Fibroblast of lung (primary cell): ENCODE measurements at regions not wholly inside any gene's neighbourhood (a gene's known extent, or its start where the extent isn't known, plus 50 kb on each side); places are given as distances from the start of the nearest gene placed in this dataset.

ENCODE experiments used
- DNase-seq, 2 donors: peaks; one replicate each; pipeline versions ENCODE4 v3.0.0 to v3.0.0-alpha.2; 2010; ENCODE audit warnings: low read depth in 2 of 2
- H2AFZ ChIP-seq: 2 replicates; pipeline ENCODE4 v1.5.1; 2012; ENCODE audit warnings: low read length, control low read depth, inconsistent platforms
- H3K27ac ChIP-seq: 2 replicates; pipeline ENCODE4 v1.5.1; 2011; ENCODE audit warnings: low read length, control low read depth; ENCODE audit not compliant: insufficient read depth
- H3K27me3 ChIP-seq: 2 replicates; pipeline ENCODE4 v1.5.1; 2011; ENCODE audit warnings: mild to moderate bottlenecking, low read length; ENCODE audit not compliant: control insufficient read depth, insufficient read depth
- H3K36me3 ChIP-seq: 2 replicates; pipeline ENCODE4 v1.5.1; 2011; ENCODE audit warnings: low read length; ENCODE audit not compliant: control insufficient read depth, insufficient read depth
- H3K4me1 ChIP-seq: 2 replicates; pipeline ENCODE4 v1.5.1; 2011; ENCODE audit warnings: low read length; ENCODE audit not compliant: control insufficient read depth, insufficient read depth; ENCODE audit errors: extremely low read depth
- H3K4me2 ChIP-seq: 2 replicates; pipeline ENCODE4 v1.5.1; 2011; ENCODE audit warnings: low read length, control low read depth; ENCODE audit not compliant: insufficient read depth; ENCODE audit errors: extremely low read depth
- H3K4me3 ChIP-seq, 4 experiments: fragments of 200-600 bp in 1 of 4; sonication (generic) in 1 of 4; replicated peaks in 1 of 4; 2 replicates each; pipeline ENCODE4 v1.5.1; 2011 to 2016; ENCODE audit warnings: low read length in 4 of 4, low read depth in 3 of 4, mild to moderate bottlenecking in 3 of 4, control low read depth in 2 of 4, inconsistent platforms in 1 of 4, mixed read lengths in 1 of 4; ENCODE audit not compliant: insufficient read depth in 1 of 4; ENCODE audit errors: control extremely low read depth in 1 of 4
- H3K79me2 ChIP-seq: 2 replicates; pipeline ENCODE4 v1.5.1; 2012; ENCODE audit warnings: mild to moderate bottlenecking, low read length, inconsistent platforms; ENCODE audit not compliant: control insufficient read depth, insufficient read depth
- H3K9ac ChIP-seq: 2 replicates; pipeline ENCODE4 v1.5.1; 2011; ENCODE audit warnings: mild to moderate bottlenecking, low read length, control low read depth; ENCODE audit not compliant: insufficient read depth
- H3K9me3 ChIP-seq: 2 replicates; pipeline ENCODE4 v1.5.1; 2012; ENCODE audit warnings: low read depth, low read length; ENCODE audit not compliant: control insufficient read depth, insufficient read depth
- H4K20me1 ChIP-seq: 2 replicates; pipeline ENCODE4 v1.5.1; 2011; ENCODE audit warnings: low read length; ENCODE audit not compliant: control insufficient read depth, insufficient read depth; ENCODE audit errors: extremely low read depth
- EZH2 ChIP-seq: IDR thresholded peaks from 2 replicates; pipeline ENCODE4 v1.5.1; 2012; ENCODE audit warnings: low read length, control low read depth, mild to moderate bottlenecking; ENCODE audit errors: missing control alignments
- TF ChIP-seq, protein P1 (sequence below), 2 donors: IDR thresholded peaks in 1 of 2; conservative IDR thresholded peaks in 1 of 2; 1 replicate in 1 of 2; 2 replicates in 1 of 2; pipeline ENCODE4 v1.5.1; 2011 to 2012; ENCODE audit warnings: low read length in 2 of 2, control low read depth in 1 of 2, inconsistent platforms in 1 of 2, low read depth in 1 of 2, mild to moderate bottlenecking in 1 of 2

DNA sequence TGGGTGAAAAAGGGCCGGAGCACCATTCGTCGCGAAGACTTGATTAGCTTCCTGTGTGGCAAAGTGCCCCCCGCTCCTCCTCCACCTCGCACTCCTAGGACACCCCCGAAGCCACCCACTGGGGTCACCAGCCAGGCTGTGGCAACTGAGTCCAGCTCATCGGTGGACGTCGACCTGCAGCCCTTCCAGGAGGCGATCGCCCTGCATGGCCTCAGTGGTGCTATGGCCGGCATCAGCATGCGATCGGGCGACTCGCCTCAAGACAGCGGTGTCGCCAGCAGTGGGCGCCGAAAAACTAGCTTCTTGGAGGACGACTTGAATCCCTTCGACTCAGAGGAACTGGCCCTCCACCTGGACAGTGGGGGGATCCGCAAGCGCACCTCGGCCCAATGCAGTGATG, 126.8 kb upstream of the CXorf66 start:
- Histone ChIP-seq H3K9me3 (no peaks in the 10 kb centered on the region), H3K27me3 (no peaks in the 10 kb centered on the region), H3K79me2 (no peaks in the 10 kb centered on the region), H3K36me3 (no peaks in the 10 kb centered on the region), H3K4me2 (no peak overlapping the region), H3K9ac (no peak overlapping the region), H3K4me3 (no peak overlapping the region), H4K20me1 (no peaks in the 10 kb centered on the region), H3K4me1 (no peaks in the 10 kb centered on the region), H3K27ac (no peak overlapping the region), H2AFZ (no peak overlapping the region)
- no peak for TF ChIP-seq EZH2
- TF ChIP-seq, protein P1, sequence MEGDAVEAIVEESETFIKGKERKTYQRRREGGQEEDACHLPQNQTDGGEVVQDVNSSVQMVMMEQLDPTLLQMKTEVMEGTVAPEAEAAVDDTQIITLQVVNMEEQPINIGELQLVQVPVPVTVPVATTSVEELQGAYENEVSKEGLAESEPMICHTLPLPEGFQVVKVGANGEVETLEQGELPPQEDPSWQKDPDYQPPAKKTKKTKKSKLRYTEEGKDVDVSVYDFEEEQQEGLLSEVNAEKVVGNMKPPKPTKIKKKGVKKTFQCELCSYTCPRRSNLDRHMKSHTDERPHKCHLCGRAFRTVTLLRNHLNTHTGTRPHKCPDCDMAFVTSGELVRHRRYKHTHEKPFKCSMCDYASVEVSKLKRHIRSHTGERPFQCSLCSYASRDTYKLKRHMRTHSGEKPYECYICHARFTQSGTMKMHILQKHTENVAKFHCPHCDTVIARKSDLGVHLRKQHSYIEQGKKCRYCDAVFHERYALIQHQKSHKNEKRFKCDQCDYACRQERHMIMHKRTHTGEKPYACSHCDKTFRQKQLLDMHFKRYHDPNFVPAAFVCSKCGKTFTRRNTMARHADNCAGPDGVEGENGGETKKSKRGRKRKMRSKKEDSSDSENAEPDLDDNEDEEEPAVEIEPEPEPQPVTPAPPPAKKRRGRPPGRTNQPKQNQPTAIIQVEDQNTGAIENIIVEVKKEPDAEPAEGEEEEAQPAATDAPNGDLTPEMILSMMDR (conservative IDR thresholded peaks at IDR 0.05 in 1 of 2, IDR thresholded peaks at IDR 0.05 in 1 of 2; ENCODE audit: low read depth in 1 of 2, low read length in 2 of 2), result no peak
- no peak for DNase-seq

- Histone ChIP-seq H3K27me3 (no peaks in the 10 kb centered on the region), H3K36me3 (no peaks in the 10 kb centered on the region), H3K9me3 (no peaks in the 10 kb centered on the region), H3K4me2 (peak overlapping the region; percentile 40), H3K4me3 (peak overlapping the region in 3 of 4 experiments; percentile 21 to 49 (median 24)), H3K4me1 (no peaks in the 10 kb centered on the region), H2AFZ (no peak overlapping the region), H3K27ac (no peak overlapping the region), H4K20me1 (no peaks in the 10 kb centered on the region), H3K79me2 (no peaks in the 10 kb centered on the region), H3K9ac (no peak overlapping the region)
- TF ChIP-seq, protein P1 (conservative IDR thresholded peaks at IDR 0.05 in 1 of 2, IDR thresholded peaks at IDR 0.05 in 1 of 2; ENCODE audit: low read depth in 1 of 2, low read length in 2 of 2), result no peak
- no peak for TF ChIP-seq EZH2
- DNase-seq, result peak in 1 of 2 donors; percentile 12
These were observed 126.0 kb upstream of the CXorf66 start for GRCh38 chrX:140091125-140091886.

- no peaks in the 10 kb centered on the region for H3K79me2 ChIP-seq
- H3K9me3 ChIP-seq, result no peaks in the 10 kb centered on the region
- H3K4me3 ChIP-seq, result peak overlapping the region in 2 of 4 experiments; percentile 24 to 49
- H3K4me1 ChIP-seq, result no peaks in the 10 kb centered on the region
- no peaks in the 10 kb centered on the region for H4K20me1 ChIP-seq
- H3K4me2 ChIP-seq, result peak overlapping the region; percentile 40
- no peak overlapping the region for H2AFZ ChIP-seq
- no peaks in the 10 kb centered on the region for H3K36me3 ChIP-seq
- no peak overlapping the region for H3K9ac ChIP-seq
- no peaks in the 10 kb centered on the region for H3K27me3 ChIP-seq
- no peak for TF ChIP-seq EZH2
- TF ChIP-seq, protein P1 (conservative IDR thresholded peaks at IDR 0.05 in 1 of 2, IDR thresholded peaks at IDR 0.05 in 1 of 2; ENCODE audit: low read depth in 1 of 2, low read length in 2 of 2), result no peak
- DNase-seq, result no peak
- H3K27ac ChIP-seq, result no peak overlapping the region
These were observed 125.4 kb upstream of the CXorf66 start for GRCh38 chrX:140090800-140091124.
